ENCODE measurements at regions not wholly inside any gene's neighbourhood (a gene's known extent, or its start where the extent isn't known, plus 50 kb on each side); places are given as distances from the start of the nearest gene placed in this dataset.

- TF ChIP-seq CTCF (IDR thresholded peaks at IDR 0.05; ENCODE audit: low read length): no peak
- no peak for TF ChIP-seq EZH2phosphoT487 (IDR thresholded peaks at IDR 0.05; ENCODE audit: low read length)
Observed at GRCh38 chr4:3684546-3684945, 81.6 kb upstream of the ADRA2C start.
